Esophagus squamous epithelium (tissue), 5 donors: ENCODE measurements at regions not wholly inside any gene's neighbourhood (a gene's known extent, or its start where the extent isn't known, plus 50 kb on each side); places are given as distances from the start of the nearest gene placed in this dataset.

Source experiments
- DNase-seq: peaks from one replicate; lab custom pipeline; 2025; lab: John Stamatoyannopoulos, UW
- H3K27ac ChIP-seq, 4 donors: fragments of 200-600 bp; sonication (generic); one replicate each; pipeline ENCODE4 v1.5.1; 2016 to 2019; ENCODE audit warnings: mild to moderate bottlenecking in 1 of 4
- H3K27me3 ChIP-seq, 4 donors: fragments of 200-600 bp; sonication (generic); 1 replicate in 3 of 4; 2 replicates in 1 of 4; pipeline versions ENCODE4 v1.5.1 to v1.6.0; 2017 to 2021; ENCODE audit warnings: antibody characterized with exemption in 1 of 4
- H3K36me3 ChIP-seq, 3 donors: fragments of 200-600 bp; sonication (generic); one replicate each; pipeline ENCODE4 v1.5.1; 2016 to 2019
- H3K4me1 ChIP-seq, 3 donors: fragments of 200-600 bp; sonication (generic); one replicate each; pipeline ENCODE4 v1.5.1; 2017 to 2019
- H3K4me3 ChIP-seq, 4 donors: fragments of 200-600 bp; sonication (generic); 1 replicate in 3 of 4; 2 replicates in 1 of 4; pipeline ENCODE4 v1.5.1; 2016 to 2019; ENCODE audit warnings: mild to moderate bottlenecking in 2 of 4, moderate library complexity in 1 of 4
- H3K9me3 ChIP-seq, 3 donors: fragments of 200-600 bp; sonication (generic); one replicate each; pipeline ENCODE4 v1.5.1; 2016 to 2019
- POLR2A ChIP-seq, 4 donors: fragments of 450-650 bp; IDR thresholded peaks; one replicate each; pipeline ENCODE4 v1.6.1; 2017; ENCODE audit warnings: antibody characterized with exemption in 4 of 4, mild to moderate bottlenecking in 4 of 4, moderate library complexity in 3 of 4
- WGBS, 2 donors: methylation state at CpG; one replicate each; pipeline ENCODE4 v1.1.5; 2018; 5-methylcytosine and 5-hydroxymethylcytosine counted together
- intact Hi-C: fragments of 100-400 bp; cut with DNase I; formaldehyde crosslinking; loops from one replicate; pipeline ENCODE4 v1.15.0; 2022
- TF ChIP-seq, protein P1 (sequence below), 6 experiments: fragments of 450-650 bp in 4 of 6; fragments of 200-600 bp in 2 of 6; sonication (generic) in 2 of 6; IDR thresholded peaks; one replicate each; pipeline ENCODE4 v1.5.1; 2016 to 2019; ENCODE audit warnings: antibody characterized with exemption in 6 of 6, mild to moderate bottlenecking in 4 of 6, moderate library complexity in 4 of 6
- donor health status: DM: yes; HTN: yes; CAD: no.

DNA sequence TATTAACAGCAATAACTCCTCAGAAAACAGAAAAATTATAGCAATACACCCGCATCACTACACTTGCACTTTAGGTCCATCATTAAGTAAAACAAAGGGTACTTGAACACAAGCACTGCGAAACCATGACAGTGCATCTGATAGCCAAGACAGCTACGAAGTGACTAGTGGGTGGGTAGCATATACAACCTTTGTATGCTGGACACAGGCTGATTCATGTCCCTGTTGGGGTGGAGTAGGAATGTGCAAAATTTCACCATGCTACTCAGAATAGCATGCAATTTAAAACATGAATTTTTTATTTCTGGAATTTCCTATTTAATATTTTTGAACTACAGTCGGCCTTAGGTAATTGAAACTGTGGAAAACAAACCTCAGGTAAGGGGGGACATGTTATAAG lies 2414.1 kb downstream of the TP53TG3F start:
- 51 to 66% methylated on average over 4 of the region's 4 CpGs for WGBS, 2 donors
- DNase-seq: no peak
- intact Hi-C loops: no loop called here

GRCh38 chr16:35881654-35882053 lies 2422.2 kb downstream of the TP53TG3F start:
- Histone ChIP-seq H3K4me1 (no peaks in the 10 kb centered on the region), H3K9me3 (no peaks in the 10 kb centered on the region), H3K36me3 (no peaks in the 10 kb centered on the region), H3K27me3 (no peaks in the 10 kb centered on the region), H3K4me3 (no peak overlapping the region), H3K27ac (no peak overlapping the region)
- TF ChIP-seq, protein P1, sequence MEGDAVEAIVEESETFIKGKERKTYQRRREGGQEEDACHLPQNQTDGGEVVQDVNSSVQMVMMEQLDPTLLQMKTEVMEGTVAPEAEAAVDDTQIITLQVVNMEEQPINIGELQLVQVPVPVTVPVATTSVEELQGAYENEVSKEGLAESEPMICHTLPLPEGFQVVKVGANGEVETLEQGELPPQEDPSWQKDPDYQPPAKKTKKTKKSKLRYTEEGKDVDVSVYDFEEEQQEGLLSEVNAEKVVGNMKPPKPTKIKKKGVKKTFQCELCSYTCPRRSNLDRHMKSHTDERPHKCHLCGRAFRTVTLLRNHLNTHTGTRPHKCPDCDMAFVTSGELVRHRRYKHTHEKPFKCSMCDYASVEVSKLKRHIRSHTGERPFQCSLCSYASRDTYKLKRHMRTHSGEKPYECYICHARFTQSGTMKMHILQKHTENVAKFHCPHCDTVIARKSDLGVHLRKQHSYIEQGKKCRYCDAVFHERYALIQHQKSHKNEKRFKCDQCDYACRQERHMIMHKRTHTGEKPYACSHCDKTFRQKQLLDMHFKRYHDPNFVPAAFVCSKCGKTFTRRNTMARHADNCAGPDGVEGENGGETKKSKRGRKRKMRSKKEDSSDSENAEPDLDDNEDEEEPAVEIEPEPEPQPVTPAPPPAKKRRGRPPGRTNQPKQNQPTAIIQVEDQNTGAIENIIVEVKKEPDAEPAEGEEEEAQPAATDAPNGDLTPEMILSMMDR (IDR thresholded peaks at IDR 0.05): no peak
- 60 to 76% methylated on average over 2 of the region's 2 CpGs for WGBS, 2 donors
- DNase-seq: no peak
- intact Hi-C loops: no loop called here

More for the DNA sequence above, 2414.1 kb downstream of the TP53TG3F start:
- no peak for TF ChIP-seq POLR2A (IDR thresholded peaks at IDR 0.05)
- TF ChIP-seq, protein P1 (IDR thresholded peaks at IDR 0.05): no peak
- Histone ChIP-seq H3K9me3 (peaks cover 0 to 5% (median 0%) of the 10 kb centered on the region in 3 donors), H3K36me3 (no peaks in the 10 kb centered on the region), H3K4me3 (no peak overlapping the region), H3K4me1 (no peaks in the 10 kb centered on the region), H3K27me3 (no peaks in the 10 kb centered on the region), H3K27ac (no peak overlapping the region)

GRCh38 chr16:35906440-35906839 lies 2447.0 kb downstream of the TP53TG3F start:
- no peaks in the 10 kb centered on the region for H3K4me1 ChIP-seq
- intact Hi-C loops: no loop called here
- H3K36me3 ChIP-seq: no peaks in the 10 kb centered on the region
- no peak for TF ChIP-seq POLR2A (IDR thresholded peaks at IDR 0.05)
- no peaks in the 10 kb centered on the region for H3K9me3 ChIP-seq
- DNase-seq: no peak
- 69 to 82% methylated on average over 1 of the region's 1 CpG for WGBS, 2 donors
- no peak overlapping the region for H3K27ac ChIP-seq
- no peaks in the 10 kb centered on the region for H3K27me3 ChIP-seq
- no peak overlapping the region for H3K4me3 ChIP-seq

DNA sequence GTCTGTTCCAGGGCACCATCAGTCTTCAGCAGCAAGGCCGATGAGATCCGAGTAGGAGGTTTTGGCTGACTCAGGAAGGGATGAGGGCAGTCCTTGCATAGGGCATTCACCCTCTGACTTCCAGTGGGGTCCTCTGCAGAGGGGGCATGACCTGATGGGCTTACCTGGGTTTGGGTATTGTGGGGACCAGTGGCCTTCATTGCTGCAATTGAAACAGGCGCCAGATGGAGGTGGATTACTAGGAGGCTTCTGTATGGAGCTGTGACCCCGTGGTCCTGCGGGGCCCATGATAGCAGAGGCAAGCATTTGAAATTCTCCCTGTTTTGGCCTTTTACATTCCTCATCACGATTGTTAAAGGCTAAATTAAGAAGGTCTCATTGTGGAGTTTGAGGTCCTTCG lies 2448.7 kb downstream of the TP53TG3F start:
- no peak for TF ChIP-seq POLR2A (IDR thresholded peaks at IDR 0.05)
- TF ChIP-seq, protein P1 (IDR thresholded peaks at IDR 0.05): no peak
- DNase-seq: no peak
- Histone ChIP-seq H3K27ac (no peak overlapping the region), H3K9me3 (peaks cover 0 to 5% (median 0%) of the 10 kb centered on the region in 3 donors), H3K27me3 (no peaks in the 10 kb centered on the region), H3K4me3 (no peak overlapping the region), H3K36me3 (no peaks in the 10 kb centered on the region), H3K4me1 (no peaks in the 10 kb centered on the region)
- 84 to 90% methylated on average over 6 to 7 of the region's 7 CpGs for WGBS, 2 donors
- intact Hi-C loops: no loop called here

GRCh38 chr16:35908942-35909341 lies 2449.5 kb downstream of the TP53TG3F start:
- 65 to 66% methylated on average over 2 of the region's 2 CpGs for WGBS, 2 donors
- no peaks in the 10 kb centered on the region for H3K27me3 ChIP-seq
- H3K4me3 ChIP-seq: no peak overlapping the region
- DNase-seq: no peak
- intact Hi-C loops: no loop called here
- TF ChIP-seq, protein P1 (IDR thresholded peaks at IDR 0.05): no peak
- no peak for TF ChIP-seq POLR2A (IDR thresholded peaks at IDR 0.05)
- H3K36me3 ChIP-seq: no peaks in the 10 kb centered on the region
- H3K9me3 ChIP-seq: peaks cover 0 to 5% (median 0%) of the 10 kb centered on the region in 3 donors
- no peak overlapping the region for H3K27ac ChIP-seq
- no peaks in the 10 kb centered on the region for H3K4me1 ChIP-seq
